GM12891 (cell line): ENCODE measurements at regions not wholly inside any gene's neighbourhood (a gene's known extent, or its start where the extent isn't known, plus 50 kb on each side); places are given as distances from the start of the nearest gene placed in this dataset.

ENCODE experiments used
- POLR2A ChIP-seq: IDR thresholded peaks from 2 replicates; pipeline ENCODE4 v1.6.1; 2011; ENCODE audit warnings: low read depth, low read length, control low read depth
- POLR2AphosphoS5 ChIP-seq: IDR thresholded peaks from 2 replicates; pipeline ENCODE4 v1.6.1; 2011; ENCODE audit warnings: low read depth, low read length, control low read depth
- POU2F2 ChIP-seq: IDR thresholded peaks from 2 replicates; pipeline ENCODE4 v1.6.1; 2011; ENCODE audit warnings: low read depth, mild to moderate bottlenecking, control low read depth, low read length, moderate library complexity
- SPI1 ChIP-seq: IDR thresholded peaks from 2 replicates; pipeline ENCODE4 v1.6.1; 2011; ENCODE audit warnings: low read depth, low read length, control low read depth
- TAF1 ChIP-seq: IDR thresholded peaks from 2 replicates; pipeline ENCODE4 v1.6.1; 2011; ENCODE audit warnings: low read depth, low read length, control low read depth

DNA sequence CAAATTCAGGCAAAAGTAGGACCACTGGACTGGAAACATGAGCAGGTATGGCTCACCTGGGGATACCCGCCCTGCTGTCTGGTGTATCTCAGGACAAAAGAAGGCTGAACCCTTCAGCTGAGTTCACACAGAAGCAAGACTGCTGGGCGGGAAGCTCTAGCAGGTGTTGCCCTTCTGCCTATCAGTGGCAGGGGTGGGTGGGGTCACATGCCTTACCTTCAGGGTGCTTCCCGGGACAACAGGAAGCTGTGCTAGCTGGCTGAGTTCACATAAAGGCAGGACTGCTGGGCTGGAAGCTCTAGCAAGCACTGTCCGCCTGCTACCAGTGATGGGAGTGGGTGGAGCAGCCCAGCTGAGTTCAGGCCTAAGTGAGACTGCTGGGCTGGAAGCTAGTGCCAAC, 498.8 kb upstream of the ZNF608 start:
- TF ChIP-seq TAF1 (no peak), POLR2AphosphoS5 (no peak), POLR2A (no peak), SPI1 (no peak), POU2F2 (no peak)
